Gastroesophageal sphincter (tissue), 3 donors: ENCODE measurements at regions not wholly inside any gene's neighbourhood (a gene's known extent, or its start where the extent isn't known, plus 50 kb on each side); places are given as distances from the start of the nearest gene placed in this dataset.

ENCODE experiments used
- CTCF ChIP-seq, 4 experiments: fragments of 200-600 bp in 2 of 4; fragments of 450-650 bp in 2 of 4; sonication (generic) in 1 of 4; IDR thresholded peaks; one replicate each; pipeline ENCODE4 v1.5.1; 2017 to 2019; ENCODE audit warnings: antibody characterized with exemption in 4 of 4, mild to moderate bottlenecking in 2 of 4, moderate library complexity in 2 of 4
- POLR2A ChIP-seq, 2 donors: fragments of 450-650 bp; IDR thresholded peaks; one replicate each; pipeline ENCODE4 v1.6.1; 2017; ENCODE audit warnings: antibody characterized with exemption in 2 of 2, mild to moderate bottlenecking in 2 of 2, moderate library complexity in 1 of 2
- POLR2AphosphoS5 ChIP-seq: sonication (generic); formaldehyde crosslinking; IDR thresholded peaks from one replicate; pipeline ENCODE4 v1.6.1; 2017; ENCODE audit warnings: antibody characterized with exemption

GRCh38 chr1:106861110-106861509 lies 195.4 kb upstream of the PRMT6 start:
- no peak for TF ChIP-seq CTCF (IDR thresholded peaks at IDR 0.05)
- TF ChIP-seq POLR2A (IDR thresholded peaks at IDR 0.05), result no peak
- no peak for TF ChIP-seq POLR2AphosphoS5
